ENCODE measurements at regions not wholly inside any gene's neighbourhood (a gene's known extent, or its start where the extent isn't known, plus 50 kb on each side); places are given as distances from the start of the nearest gene placed in this dataset.

DNA sequence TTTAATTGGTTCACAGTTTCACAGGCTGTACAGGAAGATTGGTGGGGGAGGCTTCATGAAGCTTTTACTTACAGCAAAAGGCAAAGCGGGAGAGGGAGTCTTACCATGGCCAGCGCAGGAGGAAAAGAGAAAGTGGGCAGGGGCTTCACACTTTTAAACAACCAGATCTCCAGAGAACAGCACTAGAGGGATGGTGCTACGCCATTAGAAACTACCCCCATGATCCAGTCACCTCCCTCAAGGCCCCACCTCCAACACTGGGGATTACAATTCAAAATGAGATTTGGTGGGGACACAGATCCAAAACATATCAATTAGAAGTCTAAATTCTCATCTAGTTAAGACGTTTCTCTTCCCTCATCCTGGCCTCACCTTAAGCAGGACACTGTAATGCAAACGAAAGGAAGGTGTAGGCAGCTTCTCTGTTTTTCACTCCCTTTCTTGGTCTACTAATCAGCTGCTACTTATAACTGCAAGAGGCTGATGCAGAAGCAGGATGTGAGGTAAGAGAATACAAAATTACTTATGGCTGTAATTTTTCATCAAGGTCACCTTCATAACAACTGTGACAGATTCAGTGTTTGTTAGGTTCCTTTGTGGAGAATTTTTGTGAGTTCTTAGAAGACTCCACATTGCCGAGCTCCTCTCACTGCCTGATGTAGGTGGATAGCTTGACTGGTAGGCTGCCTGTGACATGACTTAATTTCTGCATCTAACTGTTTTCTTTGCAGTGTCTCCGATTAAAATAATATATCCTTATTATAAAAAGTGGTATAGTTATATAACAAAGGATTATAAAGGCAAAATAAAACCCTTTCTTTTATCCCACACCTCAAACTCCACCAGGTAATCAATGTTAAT lies 255.1 kb downstream of the IL15 start:
- Histone ChIP-seq H3K4me1 (no peaks in the 10 kb centered on the region), H3K27ac (no peak overlapping the region), H3K27me3 (no peaks in the 10 kb centered on the region), H3K36me3 (ENCODE audit: low read depth, missing control alignments) (no peaks in the 10 kb centered on the region), H3K4me3 (no peak overlapping the region), H3K9me3 (no peaks in the 10 kb centered on the region)
- no peak for DNase-seq
- 82% methylated on average over 7 of the region's 7 CpGs for WGBS, 2 donors
- TF ChIP-seq, protein P1, sequence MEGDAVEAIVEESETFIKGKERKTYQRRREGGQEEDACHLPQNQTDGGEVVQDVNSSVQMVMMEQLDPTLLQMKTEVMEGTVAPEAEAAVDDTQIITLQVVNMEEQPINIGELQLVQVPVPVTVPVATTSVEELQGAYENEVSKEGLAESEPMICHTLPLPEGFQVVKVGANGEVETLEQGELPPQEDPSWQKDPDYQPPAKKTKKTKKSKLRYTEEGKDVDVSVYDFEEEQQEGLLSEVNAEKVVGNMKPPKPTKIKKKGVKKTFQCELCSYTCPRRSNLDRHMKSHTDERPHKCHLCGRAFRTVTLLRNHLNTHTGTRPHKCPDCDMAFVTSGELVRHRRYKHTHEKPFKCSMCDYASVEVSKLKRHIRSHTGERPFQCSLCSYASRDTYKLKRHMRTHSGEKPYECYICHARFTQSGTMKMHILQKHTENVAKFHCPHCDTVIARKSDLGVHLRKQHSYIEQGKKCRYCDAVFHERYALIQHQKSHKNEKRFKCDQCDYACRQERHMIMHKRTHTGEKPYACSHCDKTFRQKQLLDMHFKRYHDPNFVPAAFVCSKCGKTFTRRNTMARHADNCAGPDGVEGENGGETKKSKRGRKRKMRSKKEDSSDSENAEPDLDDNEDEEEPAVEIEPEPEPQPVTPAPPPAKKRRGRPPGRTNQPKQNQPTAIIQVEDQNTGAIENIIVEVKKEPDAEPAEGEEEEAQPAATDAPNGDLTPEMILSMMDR (IDR thresholded peaks at IDR 0.05): no peak
- no peak for TF ChIP-seq POLR2A (IDR thresholded peaks at IDR 0.05)
- intact Hi-C loops (cut with DNase I; ENCODE audit: low total_unique reads): no loop called here

DNA sequence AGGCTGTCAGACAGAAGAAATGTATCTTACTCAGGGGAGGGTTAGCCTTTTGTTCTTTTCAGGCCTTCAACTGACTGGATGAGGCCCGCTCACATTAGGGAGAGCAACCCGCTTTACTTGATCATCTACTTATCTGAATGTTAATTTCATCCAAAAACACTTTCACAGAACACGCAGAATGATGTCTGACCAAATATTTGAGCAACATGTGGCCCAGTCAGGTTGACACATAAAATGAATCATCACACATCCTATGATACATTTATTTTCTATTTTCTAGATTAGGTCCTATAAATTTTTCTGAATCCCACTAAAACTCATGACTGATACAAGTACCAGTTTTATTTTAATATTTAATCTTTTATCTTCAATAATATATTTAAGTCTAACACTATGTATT lies 260.3 kb downstream of the IL15 start:
- Histone ChIP-seq H3K27ac (no peak overlapping the region), H3K4me1 (no peaks in the 10 kb centered on the region), H3K36me3 (ENCODE audit: low read depth, missing control alignments) (no peaks in the 10 kb centered on the region), H3K27me3 (no peaks in the 10 kb centered on the region), H3K4me3 (no peak overlapping the region), H3K9me3 (no peaks in the 10 kb centered on the region)
- 91 to 99% methylated on average over 3 of the region's 3 CpGs for WGBS, 2 donors
- no peak for DNase-seq
- intact Hi-C loops (cut with DNase I; ENCODE audit: low total_unique reads): no loop called here
- TF ChIP-seq, protein P1 (IDR thresholded peaks at IDR 0.05): no peak
- no peak for TF ChIP-seq POLR2A (IDR thresholded peaks at IDR 0.05)

DNA sequence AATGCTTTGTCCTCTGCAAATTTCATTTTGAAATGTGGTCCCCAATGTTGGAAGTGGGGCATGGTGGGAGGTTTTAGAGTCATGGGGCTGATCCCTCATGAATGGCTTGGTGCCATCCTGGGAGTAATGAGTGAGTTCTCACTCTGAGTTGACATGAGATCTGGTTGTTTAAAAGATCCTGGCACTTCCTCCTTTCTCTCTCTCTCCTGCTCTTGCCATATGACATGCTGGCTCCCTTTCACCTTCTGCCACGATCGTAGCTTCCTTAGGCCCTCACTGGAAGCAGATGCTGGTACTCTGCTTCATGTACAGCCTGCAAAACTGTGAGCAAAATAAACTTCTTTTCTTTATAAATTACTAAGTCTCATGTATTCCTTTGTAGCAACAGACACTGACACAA lies 262.0 kb downstream of the IL15 start:
- H3K4me3 ChIP-seq: no peak overlapping the region
- no peaks in the 10 kb centered on the region for H3K9me3 ChIP-seq
- no peak overlapping the region for H3K27ac ChIP-seq
- 36 to 45% methylated on average over 2 of the region's 2 CpGs for WGBS, 2 donors
- no peaks in the 10 kb centered on the region for H3K4me1 ChIP-seq
- TF ChIP-seq, protein P1 (IDR thresholded peaks at IDR 0.05): no peak
- TF ChIP-seq POLR2A (IDR thresholded peaks at IDR 0.05): no peak
- H3K36me3 ChIP-seq (ENCODE audit: low read depth, missing control alignments): no peaks in the 10 kb centered on the region
- intact Hi-C loops (cut with DNase I; ENCODE audit: low total_unique reads): no loop called here
- no peaks in the 10 kb centered on the region for H3K27me3 ChIP-seq
- DNase-seq: no peak

DNA sequence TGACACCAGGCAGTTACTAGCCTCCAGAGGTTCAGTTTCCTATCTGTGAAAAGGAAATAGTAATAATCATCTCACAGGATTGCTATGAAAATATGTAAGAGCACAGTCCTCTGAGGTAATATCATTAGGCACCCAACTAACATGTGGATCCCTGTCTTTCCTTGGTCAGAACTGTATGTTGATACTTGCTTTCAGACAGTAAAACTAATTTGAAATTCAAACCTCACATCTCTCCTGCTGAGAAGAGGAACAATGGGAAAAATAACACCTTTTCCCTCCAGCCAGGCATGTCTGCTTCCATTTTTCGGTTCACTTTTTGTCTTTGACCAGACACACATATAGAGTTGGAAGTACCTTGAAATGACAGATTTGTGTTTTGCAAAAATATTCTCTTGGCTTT lies 262.7 kb downstream of the IL15 start:
- Histone ChIP-seq H3K27ac (no peak overlapping the region), H3K36me3 (ENCODE audit: low read depth, missing control alignments) (no peaks in the 10 kb centered on the region), H3K4me1 (no peaks in the 10 kb centered on the region), H3K4me3 (no peak overlapping the region), H3K9me3 (no peaks in the 10 kb centered on the region), H3K27me3 (no peaks in the 10 kb centered on the region)
- no peak for DNase-seq
- TF ChIP-seq, protein P1 (IDR thresholded peaks at IDR 0.05): no peak
- TF ChIP-seq POLR2A (IDR thresholded peaks at IDR 0.05): no peak
- intact Hi-C loops (cut with DNase I; ENCODE audit: low total_unique reads): no loop called here
- 92 to 93% methylated on average over 1 of the region's 1 CpG for WGBS, 2 donors

DNA sequence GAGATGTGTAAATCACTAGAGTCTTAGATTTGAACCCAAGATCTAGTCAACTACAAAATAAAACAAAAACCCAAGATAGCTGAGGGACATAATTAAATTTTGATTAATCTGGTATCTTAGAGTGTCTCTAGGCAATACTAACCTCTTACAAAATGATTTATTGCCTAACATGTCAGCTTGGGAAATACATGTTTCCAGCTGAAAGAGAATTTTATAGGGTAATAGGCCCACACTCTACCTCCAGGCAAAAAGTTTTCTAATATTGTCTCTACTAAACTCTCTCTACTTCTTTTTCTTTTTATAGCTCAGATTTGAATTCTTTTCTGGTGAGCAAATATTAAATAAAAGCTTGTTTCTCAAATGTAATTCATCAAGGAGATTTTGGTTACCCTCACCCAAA lies 263.2 kb downstream of the IL15 start:
- Histone ChIP-seq H3K27ac (no peak overlapping the region), H3K36me3 (ENCODE audit: low read depth, missing control alignments) (no peaks in the 10 kb centered on the region), H3K27me3 (no peaks in the 10 kb centered on the region), H3K4me1 (no peaks in the 10 kb centered on the region), H3K4me3 (no peak overlapping the region), H3K9me3 (no peaks in the 10 kb centered on the region)
- DNase-seq: no peak
- no peak for TF ChIP-seq POLR2A (IDR thresholded peaks at IDR 0.05)
- TF ChIP-seq, protein P1 (IDR thresholded peaks at IDR 0.05): no peak
- intact Hi-C loops (cut with DNase I; ENCODE audit: low total_unique reads): no loop called here
